ENCODE measurements at regions not wholly inside any gene's neighbourhood (a gene's known extent, or its start where the extent isn't known, plus 50 kb on each side); places are given as distances from the start of the nearest gene placed in this dataset.
"Not testable (repeated sequence)": the region's sequence is repeated elsewhere in the genome, so short reads cannot be mapped to it uniquely, and the experiment has no call there.

DNA sequence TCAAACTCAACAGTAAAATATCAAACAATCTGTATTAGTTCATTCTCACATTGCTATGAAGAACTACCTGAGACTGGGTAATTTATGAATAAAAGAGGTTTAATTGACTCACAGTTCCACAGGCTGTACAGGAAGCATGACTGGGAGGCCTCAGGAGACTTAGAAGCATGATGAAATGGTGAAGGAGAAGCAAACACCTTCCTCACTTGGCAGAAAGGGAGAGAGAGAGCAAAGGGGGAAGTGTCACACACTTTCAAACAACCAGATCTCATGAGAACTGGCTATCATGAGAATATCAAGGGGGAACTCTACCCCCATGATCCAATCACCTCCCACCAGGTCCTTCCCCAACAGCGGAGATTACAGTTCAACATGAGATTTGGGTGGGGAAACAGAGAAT lies 198.5 kb upstream of the CRIM1 start:
- DNase-seq = not testable (repeated sequence)

DNA sequence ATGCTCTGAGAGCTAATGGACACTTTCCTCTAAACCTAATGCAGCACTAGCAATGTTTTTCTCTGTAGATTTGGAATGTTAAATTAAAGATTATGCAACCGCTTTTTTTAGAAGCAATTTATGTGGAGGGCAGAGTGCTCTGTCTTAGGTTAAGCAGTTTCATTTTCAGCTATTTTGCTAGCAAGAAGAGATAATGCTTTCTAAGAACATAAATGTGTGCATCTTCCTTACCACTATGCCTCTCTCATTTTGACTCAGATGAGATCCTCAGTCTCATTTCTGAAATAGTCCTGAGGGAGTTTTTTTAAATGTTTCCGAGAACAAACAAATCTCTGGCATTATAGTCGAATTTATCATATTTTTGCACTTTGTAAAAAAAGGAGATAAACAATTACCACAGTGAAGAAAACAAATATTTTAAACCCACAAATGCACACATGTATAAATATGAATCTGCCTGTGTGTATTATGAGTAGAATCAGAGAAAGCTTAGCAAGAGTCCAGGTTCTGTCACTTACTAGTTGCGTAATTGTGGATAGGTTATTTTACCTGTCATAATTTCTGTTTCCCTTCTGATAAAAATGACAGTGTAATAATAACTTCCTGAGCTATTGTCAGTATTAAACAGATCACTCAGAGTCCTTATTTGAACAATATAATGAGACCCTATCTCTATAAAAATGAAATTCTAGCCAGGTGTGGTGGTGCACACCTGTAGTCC lies 207.7 kb upstream of the CRIM1 start:
- DNase-seq = no peak

DNA sequence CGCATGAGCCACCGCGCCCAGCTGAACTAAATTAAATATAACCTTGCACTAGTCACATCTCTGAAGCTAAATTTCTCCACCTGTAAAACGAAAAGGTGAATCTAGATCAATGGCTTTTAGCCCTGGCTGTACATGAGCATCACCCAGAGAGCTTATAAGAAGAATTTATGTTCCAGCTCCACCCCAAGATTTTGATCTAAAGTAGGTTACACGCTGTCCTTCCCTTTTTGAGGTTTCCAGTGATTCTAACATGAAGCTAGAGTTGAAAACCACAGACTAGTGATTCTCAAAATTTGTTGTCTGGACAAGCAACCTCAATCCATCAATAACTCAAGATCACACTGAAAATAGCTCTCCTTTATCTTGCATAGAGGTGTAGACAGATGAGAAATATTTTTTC lies 208.8 kb upstream of the CRIM1 start:
- no peak for DNase-seq

DNA sequence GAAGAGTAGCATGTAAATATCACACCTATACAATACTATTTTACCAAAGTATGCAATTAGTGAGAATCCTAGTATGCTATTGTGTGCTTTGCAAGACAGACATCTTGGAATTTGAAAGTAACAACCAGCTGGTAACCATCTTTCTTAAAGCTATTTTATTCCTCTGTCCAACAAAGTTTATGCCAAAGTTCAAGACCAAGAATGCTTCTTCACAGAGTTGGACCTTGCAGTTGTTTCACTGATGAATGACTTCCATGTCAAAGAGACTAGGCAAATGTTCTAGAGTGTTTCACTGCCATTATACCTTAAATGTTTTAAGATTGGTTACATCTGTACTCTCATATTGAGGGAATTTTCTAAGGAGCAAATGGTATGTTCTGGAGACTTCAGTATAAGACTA lies 215.2 kb upstream of the CRIM1 start:
- no peak for DNase-seq

DNA sequence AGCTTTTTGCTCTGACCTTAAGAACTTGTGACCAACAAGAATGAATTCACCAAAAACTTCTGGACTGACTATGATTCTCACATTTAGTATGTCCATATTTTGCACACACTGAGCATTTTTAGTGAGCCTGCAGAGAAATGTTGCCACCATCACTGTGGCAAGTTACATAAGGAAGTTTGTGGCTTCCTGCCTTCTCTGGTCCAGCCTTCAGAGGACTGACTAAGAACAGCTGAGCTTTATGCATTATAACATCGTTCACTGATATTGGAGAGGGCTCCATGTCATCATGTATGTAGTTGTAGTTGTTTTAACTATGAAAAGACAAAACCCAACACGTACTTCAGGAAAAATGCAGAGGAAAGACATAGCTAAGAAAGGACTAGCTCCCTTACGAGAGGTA lies 218.0 kb upstream of the CRIM1 start:
- DNase-seq = no peak

DNA sequence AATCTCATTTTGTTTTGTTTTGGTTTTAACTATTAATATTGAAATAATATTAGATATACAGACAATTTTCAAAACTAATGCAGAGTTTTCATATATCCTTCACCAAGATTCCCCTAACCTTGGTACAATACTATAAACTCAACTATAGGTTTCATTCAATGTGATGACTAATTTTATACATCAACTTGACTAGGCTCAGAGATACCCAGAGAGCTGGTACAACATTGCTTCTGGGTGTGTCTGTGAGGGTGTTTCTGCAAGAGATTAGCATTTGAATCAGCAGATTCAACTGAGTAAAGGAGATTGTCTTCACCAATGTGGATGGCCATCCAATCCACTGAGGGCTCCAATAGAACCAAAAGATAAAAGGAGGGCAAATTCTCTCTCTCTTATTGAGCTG lies 221.3 kb upstream of the CRIM1 start:
- DNase-seq = no peak

DNA sequence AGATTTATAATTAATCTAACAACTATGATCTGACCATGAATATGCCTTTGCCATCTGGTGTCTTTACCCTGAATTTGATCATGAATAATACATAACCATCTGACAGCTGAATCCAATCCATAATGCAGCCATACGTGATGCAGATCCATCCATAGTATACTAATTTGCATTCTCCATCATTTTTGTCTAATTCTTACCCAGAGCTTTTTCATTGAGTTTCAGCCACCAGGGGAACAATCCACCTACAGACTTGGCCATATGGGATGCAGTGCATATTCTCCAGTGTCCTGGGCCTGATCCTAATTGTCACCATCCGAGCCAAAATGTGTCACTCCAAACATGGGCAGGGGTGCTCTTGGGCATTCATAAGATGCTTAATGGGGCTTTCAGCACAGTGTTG lies 227.2 kb upstream of the CRIM1 start:
- DNase-seq = no peak

DNA sequence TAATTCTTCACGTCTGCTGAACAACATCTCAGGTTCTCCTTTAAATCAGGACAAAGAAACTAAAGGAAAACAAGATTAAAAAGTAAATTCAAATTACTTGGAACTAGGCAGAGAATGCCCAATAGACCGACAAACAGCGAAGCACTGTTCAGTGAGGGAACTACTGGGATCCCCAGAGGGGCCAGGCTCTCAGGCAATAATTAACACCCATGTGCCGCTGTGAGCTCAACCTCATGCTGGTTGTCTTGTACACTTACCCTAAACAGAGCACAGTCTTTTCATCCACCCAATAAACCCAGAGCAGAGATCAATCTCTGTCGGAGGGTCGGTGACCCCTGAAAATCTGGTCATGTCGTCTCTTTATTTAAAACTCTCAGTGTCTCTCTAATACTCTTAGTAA lies 229.9 kb upstream of the CRIM1 start:
- no peak for DNase-seq

DNA sequence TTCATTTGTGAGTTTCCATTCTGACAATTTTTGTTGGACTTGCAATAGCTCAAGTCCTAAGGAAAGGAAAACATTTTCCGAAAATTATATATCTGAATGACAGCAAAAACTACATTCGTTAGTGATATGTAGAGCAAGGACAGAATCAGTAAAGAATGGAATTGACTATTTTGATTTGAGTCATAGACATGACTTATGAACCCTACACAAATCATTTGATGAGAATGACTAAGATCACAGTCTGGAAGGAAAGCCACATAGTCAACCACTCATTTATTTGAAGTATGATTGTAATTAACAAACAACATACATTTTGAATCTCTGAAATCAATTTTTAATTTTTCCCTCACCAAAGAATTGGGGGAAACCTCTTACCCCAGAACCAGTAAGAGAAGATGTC lies 231.6 kb upstream of the CRIM1 start:
- no peak for DNase-seq

DNA sequence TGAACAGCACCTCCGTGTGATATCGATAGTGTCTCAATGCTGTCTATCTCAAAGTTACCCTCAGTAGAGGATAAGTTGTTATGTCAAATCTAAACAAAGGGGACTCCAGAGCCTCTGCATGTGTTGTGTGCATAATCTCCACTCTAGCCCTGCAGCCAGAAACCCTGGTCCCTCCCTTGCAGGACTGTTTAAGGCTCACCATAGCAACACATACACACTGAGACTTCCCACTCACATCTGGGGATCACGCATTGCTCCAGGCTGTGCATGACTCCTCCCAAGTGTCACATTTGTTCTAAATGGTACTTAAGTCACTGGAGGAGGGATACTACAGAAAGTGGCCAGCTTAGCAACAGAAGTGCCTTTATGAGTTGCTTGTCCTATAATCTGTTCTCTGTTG lies 258.6 kb upstream of the CRIM1 start:
- no peak for DNase-seq

DNA sequence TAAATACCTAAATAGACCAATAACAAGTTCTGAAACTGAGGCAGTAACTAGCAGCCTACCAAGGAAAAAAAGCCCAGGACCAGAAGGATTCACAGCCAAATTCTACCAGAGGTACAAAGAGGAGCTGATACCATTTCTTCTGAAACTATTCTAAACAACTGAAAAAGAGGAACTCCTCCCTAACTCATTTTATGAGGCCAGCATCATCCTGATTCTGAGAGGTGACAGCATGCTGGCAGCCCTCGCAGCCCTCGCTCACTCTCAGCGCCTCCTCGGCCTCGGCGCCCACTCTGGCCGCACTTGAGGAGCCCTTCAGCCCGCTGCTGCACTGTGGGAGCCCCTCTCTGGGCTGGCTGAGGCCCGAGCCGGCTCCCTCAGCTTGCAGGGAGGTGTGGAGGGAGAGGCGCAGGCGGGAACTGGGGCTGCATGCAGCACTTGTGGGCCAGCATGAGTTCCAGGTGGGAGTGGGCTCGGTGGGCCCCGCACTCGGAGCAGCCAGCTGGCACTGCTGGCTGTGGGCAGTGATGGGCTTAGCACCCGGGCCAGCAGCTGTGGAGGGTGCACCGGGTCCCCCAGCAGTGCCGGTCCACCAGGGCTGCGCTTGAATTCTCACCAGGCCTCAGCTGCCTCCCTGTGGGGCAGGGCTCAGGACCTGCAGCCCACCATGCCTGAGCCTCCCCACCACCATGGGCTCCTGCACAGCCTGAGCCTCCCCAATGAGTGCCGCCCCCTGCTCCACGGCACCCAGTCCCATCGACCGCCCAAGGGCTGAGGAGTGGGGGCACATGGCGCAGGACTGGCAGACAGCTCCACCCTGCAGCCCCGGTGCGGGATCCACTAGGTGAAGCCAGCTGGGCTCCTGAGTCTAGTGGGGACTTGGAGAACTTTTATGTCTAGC lies 263.5 kb upstream of the CRIM1 start:
- not testable (repeated sequence) for DNase-seq

DNA sequence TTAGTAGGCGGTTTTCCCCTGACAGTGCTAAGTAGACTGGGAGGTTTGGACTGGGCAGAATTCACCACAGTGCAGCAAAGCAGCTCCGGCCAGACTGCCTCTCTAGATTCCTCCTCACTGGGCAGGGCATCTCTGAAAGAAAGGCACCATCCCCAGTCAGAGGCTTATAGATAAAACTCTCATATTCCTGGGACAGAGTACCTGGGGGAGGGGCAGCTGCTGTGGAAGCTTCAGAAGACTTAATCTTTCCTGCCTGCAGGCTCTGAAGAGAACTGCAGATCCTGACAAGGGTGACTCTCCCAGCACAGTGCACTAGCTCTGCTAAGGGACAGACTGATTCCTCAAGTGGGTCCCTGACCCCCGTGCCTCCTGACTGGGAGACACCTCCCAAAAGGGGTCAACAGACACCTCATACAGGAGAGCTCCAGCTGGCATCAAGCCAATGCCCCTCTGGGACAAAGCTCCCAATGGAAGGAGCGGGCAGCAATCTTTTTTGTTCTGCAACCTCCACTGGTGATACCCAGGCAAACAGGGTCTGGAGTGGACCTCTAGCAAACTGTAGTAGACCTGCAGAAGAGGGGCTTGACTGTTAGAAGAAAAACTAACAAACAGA lies 266.8 kb upstream of the CRIM1 start:
- no peak for DNase-seq

DNA sequence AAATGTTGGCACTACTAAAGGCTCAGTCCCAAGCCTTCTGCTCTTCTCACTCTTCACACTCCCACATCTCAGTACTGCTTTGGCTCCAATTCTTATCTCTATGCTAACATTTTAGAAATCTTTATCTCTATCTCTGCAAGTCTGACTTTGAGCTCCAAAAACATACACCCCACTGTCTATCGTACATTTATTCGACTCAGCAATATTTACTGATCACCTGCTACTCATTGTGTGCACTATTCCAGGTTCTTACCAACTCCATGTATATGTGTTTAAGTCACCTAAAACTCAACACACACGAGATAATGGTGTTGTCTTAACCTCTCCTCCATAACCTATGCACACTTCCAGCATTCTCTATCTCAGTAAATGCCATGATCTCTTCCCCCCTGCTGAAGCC lies 268.2 kb upstream of the CRIM1 start:
- DNase-seq = no peak

DNA sequence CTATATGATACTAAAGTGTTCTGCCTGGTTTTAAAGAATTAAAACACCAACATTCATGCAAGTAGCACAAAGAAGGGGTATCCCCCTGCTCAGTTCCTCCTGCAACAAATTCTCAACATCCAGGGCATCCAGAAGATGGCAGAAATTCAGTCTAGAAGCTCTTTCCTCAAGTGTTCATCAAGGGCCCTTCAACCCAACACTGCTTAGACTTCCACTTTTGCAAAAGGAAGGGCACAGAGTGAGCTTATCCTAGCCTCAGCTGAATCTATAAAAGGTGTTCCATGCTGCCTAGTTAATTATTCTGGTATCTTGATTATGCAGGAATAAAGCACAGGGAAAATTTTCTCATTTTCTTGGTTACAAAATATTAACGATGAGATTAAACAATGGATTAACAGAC lies 275.8 kb upstream of the CRIM1 start:
- DNase-seq = no peak

DNA sequence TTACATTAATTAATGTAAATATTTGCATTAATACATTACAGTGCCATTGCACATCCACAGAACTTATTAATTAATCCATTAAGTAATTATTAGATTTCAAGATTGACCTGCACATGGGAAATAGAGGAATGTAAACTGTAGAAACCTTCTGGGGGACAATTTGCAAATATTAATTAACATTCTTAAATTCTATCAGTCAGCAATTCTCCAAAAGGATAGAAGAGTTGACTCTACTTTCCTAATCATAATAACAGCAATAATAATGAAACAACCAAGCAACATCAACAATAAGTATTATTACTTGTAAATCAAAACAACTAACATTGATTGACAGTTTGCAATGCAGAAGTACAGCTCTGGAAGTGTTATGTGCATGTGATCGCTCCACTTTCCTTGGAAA lies 281.6 kb upstream of the CRIM1 start:
- DNase-seq = no peak

DNA sequence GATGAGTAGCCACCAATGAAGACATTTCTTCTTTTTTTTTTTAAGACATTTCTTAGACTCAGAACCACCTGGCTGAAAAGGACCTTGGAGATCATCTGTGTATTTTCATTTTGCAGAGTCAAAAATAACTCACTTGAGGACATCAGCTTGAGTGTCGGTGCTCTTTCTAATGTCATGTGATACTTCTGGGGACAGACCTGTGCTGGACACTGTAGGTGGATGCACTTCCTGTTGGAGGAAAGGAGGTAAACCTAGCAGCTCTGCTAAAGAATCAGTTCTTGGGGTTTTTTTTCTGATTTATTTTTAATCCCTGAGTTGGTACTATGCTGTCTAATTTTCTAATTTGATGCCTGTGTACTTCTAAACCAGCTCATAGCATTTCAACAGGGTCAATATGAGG lies 283.9 kb upstream of the CRIM1 start:
- DNase-seq = no peak

DNA sequence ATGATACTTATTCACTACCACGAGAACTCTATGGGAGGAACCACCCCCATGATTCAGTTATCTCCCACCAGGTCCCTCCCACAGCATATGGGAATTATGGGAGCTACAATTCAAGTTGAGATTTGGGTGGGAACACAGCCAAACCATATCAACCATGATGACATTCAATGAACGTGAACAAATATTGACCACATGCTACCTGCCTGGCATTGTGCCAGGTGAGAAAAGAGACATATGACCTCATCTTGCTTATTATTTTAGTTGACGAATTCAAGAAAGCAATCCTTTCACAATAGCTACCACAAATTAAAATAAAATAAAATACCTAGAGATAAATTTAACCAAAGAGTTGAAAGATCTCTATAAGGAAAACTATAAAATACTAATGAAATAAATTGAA lies 286.5 kb upstream of the CRIM1 start:
- no peak for DNase-seq

DNA sequence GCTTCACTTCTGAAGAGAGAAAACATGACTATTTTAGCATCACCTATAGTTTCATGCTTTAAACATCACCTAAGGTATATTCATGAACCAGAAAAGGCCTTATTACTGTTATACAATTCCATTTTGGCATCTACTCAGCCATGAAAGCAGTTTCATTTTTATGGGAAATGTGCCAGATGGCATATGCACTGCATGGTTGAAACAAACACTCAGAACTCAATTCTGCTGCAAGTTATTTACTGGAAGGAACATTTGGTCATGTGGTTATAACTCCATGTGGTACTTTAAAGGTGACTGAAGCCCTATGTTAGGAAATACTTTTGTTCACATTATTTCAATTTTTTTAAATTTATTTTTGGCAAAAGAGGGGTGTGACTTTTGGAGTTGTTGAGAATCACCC lies 287.5 kb upstream of the CRIM1 start:
- no peak for DNase-seq

DNA sequence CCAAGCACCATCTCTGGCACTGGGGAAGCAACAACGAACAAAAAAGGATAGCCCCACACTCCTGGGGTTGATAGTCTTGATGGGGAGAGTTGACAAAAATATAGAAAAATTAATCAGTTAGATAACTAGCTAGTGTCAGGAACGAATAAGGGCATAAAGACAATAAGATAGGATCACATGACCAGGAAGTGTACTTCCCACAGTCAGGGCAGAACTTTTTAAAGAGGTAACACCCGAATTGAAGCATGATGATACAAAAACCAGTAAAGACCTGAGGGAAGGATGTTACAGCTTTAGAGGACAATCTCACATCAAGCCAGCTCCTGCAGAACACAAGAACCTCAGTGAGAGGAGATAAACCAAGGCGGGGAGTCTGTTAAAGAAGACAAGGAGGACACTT lies 295.4 kb upstream of the CRIM1 start:
- DNase-seq = no peak

DNA sequence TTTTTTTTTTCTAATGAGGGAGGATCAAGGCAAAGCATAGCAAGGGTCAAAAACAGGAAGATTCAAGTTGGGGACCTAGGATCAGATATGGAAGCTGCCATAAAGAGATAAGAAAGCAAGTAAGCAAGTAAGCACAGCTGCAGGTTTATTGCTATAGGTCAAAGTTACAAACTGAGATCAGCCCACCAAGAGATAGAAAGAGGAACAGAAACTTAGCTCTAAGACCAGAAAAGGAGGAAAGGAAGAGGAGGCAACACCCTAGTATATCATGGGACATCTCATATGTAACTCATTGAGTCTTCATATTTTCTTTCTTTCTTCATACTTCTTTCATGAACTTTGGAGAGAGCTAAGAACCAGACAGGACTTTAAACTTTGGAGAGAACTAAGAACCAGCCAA lies 295.9 kb upstream of the CRIM1 start:
- DNase-seq = no peak

DNA sequence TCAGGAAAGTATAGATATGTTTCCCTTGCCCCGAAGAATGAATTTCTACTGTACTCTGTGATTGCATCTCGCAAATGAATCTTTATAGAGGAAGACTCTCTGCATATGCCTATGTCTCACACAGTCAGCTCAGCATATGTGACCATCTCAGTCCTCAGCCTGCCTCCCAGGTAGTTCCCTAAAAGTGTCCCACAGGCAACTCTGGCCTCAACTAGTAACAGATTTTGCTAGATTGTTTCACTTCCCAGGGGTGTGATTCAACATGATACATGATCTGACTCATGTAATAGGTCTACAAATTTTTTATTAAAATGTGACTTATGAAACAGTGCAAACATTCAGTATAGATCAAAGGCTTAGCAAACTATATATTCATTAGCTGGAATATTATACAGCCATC lies 296.6 kb upstream of the CRIM1 start:
- no peak for DNase-seq

DNA sequence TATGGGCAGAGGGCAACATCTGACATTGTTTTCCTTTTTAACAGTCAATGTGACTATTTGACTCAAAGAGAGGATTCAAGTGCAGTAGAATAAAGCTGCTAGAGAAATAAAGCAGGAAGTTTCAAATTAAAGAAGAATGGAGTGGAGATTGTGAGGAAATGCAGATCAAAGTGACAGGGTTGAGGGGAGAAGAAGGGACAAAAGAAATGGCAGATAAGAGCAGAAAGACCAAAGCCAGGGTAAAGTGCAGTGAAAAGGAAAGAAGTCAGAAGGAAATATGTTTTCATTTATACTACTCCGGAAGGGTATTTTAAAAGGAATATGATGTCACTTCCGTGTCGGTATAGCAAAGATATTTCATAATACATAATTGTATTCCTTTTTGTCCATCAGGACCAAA lies 297.5 kb upstream of the CRIM1 start:
- DNase-seq = no peak

DNA sequence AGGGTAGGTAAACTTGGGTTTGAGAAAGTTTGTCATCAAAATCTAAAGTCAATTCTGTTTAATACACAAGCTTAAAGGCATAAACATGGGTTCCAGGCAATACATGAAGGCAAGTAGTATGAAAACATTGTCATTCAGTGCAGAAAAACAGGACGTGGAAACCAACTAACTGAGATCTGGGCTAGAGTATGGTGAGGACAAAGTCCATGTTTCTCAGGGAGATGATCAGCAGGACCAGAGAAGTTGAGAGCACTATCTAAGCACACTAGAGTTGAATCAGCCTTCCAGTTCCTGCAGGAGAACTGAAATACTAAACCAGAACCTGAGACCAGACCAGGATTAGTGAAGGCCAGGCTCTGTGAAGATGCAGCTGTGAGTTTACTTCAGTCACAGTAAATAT lies 302.8 kb upstream of the CRIM1 start:
- no peak for DNase-seq

DNA sequence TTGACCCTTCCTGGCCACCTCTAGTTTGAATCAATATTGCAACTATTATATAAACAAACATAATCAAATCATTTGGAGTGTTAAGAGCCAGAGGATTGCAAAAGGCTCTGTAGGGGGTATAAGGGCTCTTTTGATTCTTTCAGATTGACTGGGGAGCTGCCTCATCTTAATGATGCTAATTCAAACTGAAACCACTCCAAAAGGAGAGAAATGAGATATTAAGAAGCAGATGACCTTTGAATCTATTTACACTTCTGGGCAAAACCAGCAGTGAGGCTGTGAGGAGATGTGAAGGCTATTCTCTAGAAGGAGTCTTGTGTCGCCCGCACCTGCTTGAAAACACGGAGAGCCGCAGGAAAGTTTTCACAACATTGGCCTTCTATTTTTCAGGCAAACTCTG lies 311.2 kb upstream of the CRIM1 start:
- peak; percentile 10 to 53 for DNase-seq

All from NCI-H1930 (cell line).